K562 (cell line): ENCODE measurements at regions not wholly inside any gene's neighbourhood (a gene's known extent, or its start where the extent isn't known, plus 50 kb on each side); places are given as distances from the start of the nearest gene placed in this dataset.

Source experiments
- ATAC-seq: fragments of 200-7000 bp; cut with Tn5 transposase; 3 replicates; pipeline ENCODE4 v1.9.1; 2020; ENCODE audit warnings: moderate library complexity
- BruUV-seq: library from RNA; stranded (reverse); fragments of 400-500 nt; replicated peaks from 2 replicates; lab custom pipeline; 2021; lab: Mats Ljungman, UMichigan
- CTCF ChIA-PET: fragments of 300-600 bp; formaldehyde crosslinking; extraction: SDS; loops from one replicate; lab custom pipeline; 2021; ENCODE audit warnings: low intra/inter-chr PET ratio; lab: Yijun Ruan, JAX
- POLR2A ChIA-PET: fragments of 300-600, 350-650 bp; sonication (Branson Sonifier 250); formaldehyde crosslinking; extraction: SDS; loops from one replicate; lab custom pipeline; 2021; ENCODE audit warnings: antibody characterized with exemption, inconsistent platforms; lab: Yijun Ruan, JAX
- DNase-seq, 4 experiments: peaks; one replicate each; pipeline versions ENCODE4 v3.0.0 to v3.0.0-alpha.2; 2011 to 2018; ENCODE audit warnings: low spot score in 3 of 4, mixed read lengths in 3 of 4; ENCODE audit errors: extremely low read depth in 1 of 4
- FAIRE-seq: peaks from 2 replicates; lab custom pipeline; 2011; peaks lifted over from hg19 to GRCh38; lab: Jason Lieb, UNC
- H2AFZ ChIP-seq: 2 replicates; pipeline ENCODE4 v1.6.0; 2011; ENCODE audit warnings: low read depth, low read length, control low read depth, inconsistent platforms
- H3K27ac ChIP-seq: fragments of 200-600 bp; 3 replicates; pipeline ENCODE4 v1.8.0; 2011; ENCODE audit warnings: low read depth, mild to moderate bottlenecking, control low read depth, inconsistent platforms, low read length, moderate library complexity, mixed read lengths; ENCODE audit errors: extremely low read depth
- H3K27me3 ChIP-seq, 2 experiments: fragments of 300-600 bp in 1 of 2; 2 replicates in 1 of 2; 3 replicates in 1 of 2; pipeline versions ENCODE4 v1.6.0 to v1.8.0; 2011; ENCODE audit warnings: inconsistent platforms in 2 of 2, low read length in 2 of 2, mild to moderate bottlenecking in 1 of 2, mixed read lengths in 1 of 2, moderate library complexity in 1 of 2; ENCODE audit not compliant: control insufficient read depth in 2 of 2, insufficient read depth in 2 of 2
- H3K36me3 ChIP-seq: fragments of 300-600 bp; 3 replicates; pipeline ENCODE4 v1.8.0; 2011; ENCODE audit warnings: mild to moderate bottlenecking, low read length, inconsistent platforms; ENCODE audit not compliant: control insufficient read depth, insufficient read depth
- H3K4me1 ChIP-seq, 2 experiments: fragments of 200-600 bp in 1 of 2; replicated peaks in 1 of 2; 2 replicates in 1 of 2; 3 replicates in 1 of 2; pipeline versions ENCODE4 v1.5.1 to v1.8.0; 2011; ENCODE audit warnings: inconsistent platforms in 2 of 2, low read length in 2 of 2, mild to moderate bottlenecking in 1 of 2, mixed read lengths in 1 of 2, moderate library complexity in 1 of 2; ENCODE audit not compliant: control insufficient read depth in 2 of 2, insufficient read depth in 2 of 2
- H3K4me2 ChIP-seq: 2 replicates; pipeline ENCODE4 v1.6.1; 2011; ENCODE audit warnings: low read length, control low read depth, inconsistent platforms, mixed read lengths; ENCODE audit not compliant: insufficient read depth
- H3K4me3 ChIP-seq: fragments of 200-600 bp; sonication (generic), shearing (Covaris generic); 2 replicates; pipeline ENCODE4 v1.5.1; 2016; ENCODE audit warnings: control low read depth, inconsistent platforms
- H3K79me2 ChIP-seq: fragments of 200-600 bp; 3 replicates; pipeline ENCODE4 v1.8.0; 2011; ENCODE audit warnings: low read length, inconsistent platforms; ENCODE audit not compliant: control insufficient read depth, insufficient read depth
- H3K9ac ChIP-seq, 2 experiments: 2 replicates each; pipeline versions ENCODE4 v1.6.0 to v1.6.1; 2011; ENCODE audit warnings: low read depth in 2 of 2, low read length in 2 of 2, control low read depth in 1 of 2, inconsistent platforms in 1 of 2, mild to moderate bottlenecking in 1 of 2, mixed read lengths in 1 of 2; ENCODE audit not compliant: insufficient read depth in 1 of 2
- H3K9me1 ChIP-seq: one replicate; pipeline ENCODE4 v1.6.0; 2011; ENCODE audit warnings: inconsistent platforms, mild to moderate bottlenecking, low read length, moderate library complexity; ENCODE audit not compliant: control insufficient read depth, insufficient read depth
- H3K9me3 ChIP-seq: replicated peaks from 2 replicates; pipeline ENCODE4 v1.5.1; 2011; ENCODE audit warnings: low read depth, low read length, inconsistent platforms; ENCODE audit not compliant: control insufficient read depth, insufficient read depth
- H4K20me1 ChIP-seq: replicated peaks from 2 replicates; pipeline ENCODE4 v1.6.1; 2011; ENCODE audit warnings: low read length, inconsistent platforms, mixed read lengths; ENCODE audit not compliant: control insufficient read depth, insufficient read depth
- E2F1 ChIP-seq: sonication (generic); formaldehyde crosslinking; IDR thresholded peaks from 2 replicates; pipeline ENCODE4 v1.8.1; 2023; ENCODE audit warnings: mild to moderate bottlenecking, missing genetic modification reagents, moderate library complexity
- NKRF ChIP-seq: fragments of 450-650 bp; IDR thresholded peaks from 2 replicates; pipeline ENCODE4 v1.6.1; 2016; ENCODE audit warnings: borderline replicate concordance
- NR2C1 ChIP-seq, 2 experiments: fragments of 450-650 bp; IDR thresholded peaks; 2 replicates each; pipeline ENCODE4 v1.6.1; 2017; ENCODE audit warnings: mild to moderate bottlenecking in 2 of 2, antibody characterized with exemption in 1 of 2, inconsistent platforms in 1 of 2, missing compliant biosample characterization in 1 of 2, missing genetic modification characterization in 1 of 2
- RFX1 ChIP-seq: fragments of 450-650 bp; IDR thresholded peaks from 2 replicates; pipeline ENCODE4 v1.6.1; 2016; ENCODE audit warnings: mild to moderate bottlenecking, moderate library complexity
- SMAD2 ChIP-seq: fragments of 150-350 bp; IDR thresholded peaks from 2 replicates; pipeline ENCODE4 v1.6.1; 2014; ENCODE audit warnings: low read depth, mild to moderate bottlenecking, low read length
- TEAD1 ChIP-seq, 2 experiments: fragments of 450-650 bp in 1 of 2; sonication (generic) in 1 of 2; formaldehyde crosslinking; IDR thresholded peaks; 2 replicates each; pipeline versions ENCODE4 v1.4.0 to v1.8.0; 2020 to 2022; ENCODE audit warnings: mild to moderate bottlenecking in 2 of 2, missing genetic modification reagents in 1 of 2
- ZNF143 ChIP-seq: sonication (generic); formaldehyde crosslinking; IDR thresholded peaks from 2 replicates; pipeline ENCODE4 v1.9.0; 2022; ENCODE audit warnings: mild to moderate bottlenecking, missing genetic modification reagents
- WGBS: fragments of 100-300 bp; shearing (Covaris generic); methylation state at CpG from one replicate; pipeline ENCODE4 v1.1.6; 2016; ENCODE audit warnings: low coverage, mixed read lengths; ENCODE audit not compliant: insufficient coverage; ENCODE audit errors: missing lambda C conversion rate; 5-methylcytosine and 5-hydroxymethylcytosine counted together
- in situ Hi-C: fragments of 300-500 bp; cut with MboI; formaldehyde crosslinking; loops from 4 replicates; pipeline ENCODE4 v1.15.0; 2018; ENCODE audit warnings: inconsistent platforms, mixed read lengths
- intact Hi-C: fragments of 100-400 bp; cut with micrococcal nuclease; formaldehyde crosslinking; loops from 2 replicates; pipeline ENCODE4 v1.14.2; 2022
- TF ChIP-seq, protein P1 (sequence below): sonication (generic); formaldehyde crosslinking; IDR thresholded peaks from 2 replicates; pipeline ENCODE4 v1.8.1; 2022; ENCODE audit warnings: missing genetic modification reagents
- TF ChIP-seq, protein P2 (sequence below): fragments of 250-450 bp; sonication (Bioruptor Pico); IDR thresholded peaks from 2 replicates; pipeline ENCODE4 v1.5.0; 2020; ENCODE audit warnings: mild to moderate bottlenecking

- no peak overlapping the region for H3K9ac ChIP-seq
- TF ChIP-seq E2F1 (CRISPR knock-in tag) (no peak), RFX1 (peak; percentile 18; the same call in 1 of the 2 replicates)
- no peaks in the 10 kb centered on the region for H3K27me3 ChIP-seq
- CTCF ChIA-PET, result no interaction called here
- no peaks in the 10 kb centered on the region for H3K4me1 ChIP-seq
- intact Hi-C loops, result no loop called here
- H3K79me2 ChIP-seq, result no peaks in the 10 kb centered on the region
- no peak overlapping the region for H3K27ac ChIP-seq
- POLR2A ChIA-PET, result no interaction called here
- DNase-seq (no peak), ATAC-seq (no peak), FAIRE-seq (no peak)
- no peaks in the 10 kb centered on the region for H3K9me1 ChIP-seq
- no TSS peak for BruUV-seq
- H2AFZ ChIP-seq, result no peak overlapping the region
- no peaks in the 10 kb centered on the region for H3K9me3 ChIP-seq
- no peak overlapping the region for H3K4me3 ChIP-seq
- no peak overlapping the region for H3K4me2 ChIP-seq
- H4K20me1 ChIP-seq, result no peaks in the 10 kb centered on the region
- 14% methylated on average over 1 of the region's 1 CpG for WGBS
- in situ Hi-C loops, result no loop called here
- no peaks in the 10 kb centered on the region for H3K36me3 ChIP-seq
These were observed 442.6 kb upstream of the IGFBP3 start for GRCh38 chr7:46363688-46364087.

- Histone ChIP-seq H2AFZ (no peak overlapping the region), H3K4me1 (no peaks in the 10 kb centered on the region), H3K4me3 (no peak overlapping the region), H3K9me1 (no peaks in the 10 kb centered on the region), H3K4me2 (no peak overlapping the region), H3K27ac (no peak overlapping the region), H3K79me2 (no peaks in the 10 kb centered on the region), H3K36me3 (no peaks in the 10 kb centered on the region), H3K27me3 (no peaks in the 10 kb centered on the region), H3K9ac (no peak overlapping the region), H3K9me3 (no peaks in the 10 kb centered on the region), H4K20me1 (no peaks in the 10 kb centered on the region)
- BruUV-seq, result no TSS peak
- POLR2A ChIA-PET, result no interaction called here
- ATAC-seq, result no peak
- no peak for FAIRE-seq
- in situ Hi-C loops, result no loop called here
- no peak for DNase-seq
- intact Hi-C loops, result no loop called here
- CTCF ChIA-PET, result no interaction called here
- WGBS, result 0% methylated on average over 2 of the region's 2 CpGs
- TF ChIP-seq NR2C1 (IDR thresholded peaks at IDR 0.05) (no peak), NR2C1 (tag; IDR thresholded peaks at IDR 0.05) (no peak), SMAD2 (no peak), TEAD1 (CRISPR knock-in tag; IDR thresholded peaks at IDR 0.05) (no peak), ZNF143 (CRISPR knock-in tag) (no peak), NKRF (no peak)
- TF ChIP-seq, protein P1, sequence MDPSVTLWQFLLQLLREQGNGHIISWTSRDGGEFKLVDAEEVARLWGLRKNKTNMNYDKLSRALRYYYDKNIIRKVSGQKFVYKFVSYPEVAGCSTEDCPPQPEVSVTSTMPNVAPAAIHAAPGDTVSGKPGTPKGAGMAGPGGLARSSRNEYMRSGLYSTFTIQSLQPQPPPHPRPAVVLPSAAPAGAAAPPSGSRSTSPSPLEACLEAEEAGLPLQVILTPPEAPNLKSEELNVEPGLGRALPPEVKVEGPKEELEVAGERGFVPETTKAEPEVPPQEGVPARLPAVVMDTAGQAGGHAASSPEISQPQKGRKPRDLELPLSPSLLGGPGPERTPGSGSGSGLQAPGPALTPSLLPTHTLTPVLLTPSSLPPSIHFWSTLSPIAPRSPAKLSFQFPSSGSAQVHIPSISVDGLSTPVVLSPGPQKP (CRISPR knock-in tag), result no peak
- TF ChIP-seq, protein P2, sequence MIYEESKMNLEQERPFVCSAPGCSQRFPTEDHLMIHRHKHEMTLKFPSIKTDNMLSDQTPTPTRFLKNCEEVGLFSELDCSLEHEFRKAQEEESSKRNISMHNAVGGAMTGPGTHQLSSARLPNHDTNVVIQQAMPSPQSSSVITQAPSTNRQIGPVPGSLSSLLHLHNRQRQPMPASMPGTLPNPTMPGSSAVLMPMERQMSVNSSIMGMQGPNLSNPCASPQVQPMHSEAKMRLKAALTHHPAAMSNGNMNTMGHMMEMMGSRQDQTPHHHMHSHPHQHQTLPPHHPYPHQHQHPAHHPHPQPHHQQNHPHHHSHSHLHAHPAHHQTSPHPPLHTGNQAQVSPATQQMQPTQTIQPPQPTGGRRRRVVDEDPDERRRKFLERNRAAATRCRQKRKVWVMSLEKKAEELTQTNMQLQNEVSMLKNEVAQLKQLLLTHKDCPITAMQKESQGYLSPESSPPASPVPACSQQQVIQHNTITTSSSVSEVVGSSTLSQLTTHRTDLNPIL (CRISPR knock-in tag), result no peak
These were observed 439.7 kb upstream of the IGFBP3 start for GRCh38 chr7:46360811-46361210.
